H9 (cell line): ENCODE measurements at regions not wholly inside any gene's neighbourhood (a gene's known extent, or its start where the extent isn't known, plus 50 kb on each side); places are given as distances from the start of the nearest gene placed in this dataset.

Source experiments
- DNase-seq: peaks from one replicate; pipeline ENCODE4 v3.0.0-alpha.2; 2017
- H2AFZ ChIP-seq: one replicate; pipeline ENCODE4 v1.6.1; 2013; ENCODE audit warnings: mild to moderate bottlenecking, low read length, control low read depth, moderate library complexity
- H2AK5ac ChIP-seq: 2 replicates; pipeline ENCODE4 v1.6.1; 2013; ENCODE audit warnings: low read length, control low read depth, mixed read lengths; ENCODE audit not compliant: insufficient read length
- H2BK120ac ChIP-seq: one replicate; pipeline ENCODE4 v1.6.1; 2013; ENCODE audit warnings: low read depth, mild to moderate bottlenecking, low read length, control low read depth, inconsistent platforms; ENCODE audit not compliant: poor library complexity, severe bottlenecking
- H2BK12ac ChIP-seq: 2 replicates; pipeline ENCODE4 v1.6.1; 2013; ENCODE audit warnings: low read length, control low read depth, mixed read lengths, low read depth; ENCODE audit not compliant: insufficient read length
- H2BK15ac ChIP-seq: 2 replicates; pipeline ENCODE4 v1.6.1; 2013; ENCODE audit warnings: low read depth, low read length, control low read depth
- H2BK20ac ChIP-seq: one replicate; pipeline ENCODE4 v1.6.1; 2013; ENCODE audit warnings: low read depth, mild to moderate bottlenecking, low read length, control low read depth, inconsistent platforms; ENCODE audit not compliant: poor library complexity, severe bottlenecking
- H2BK5ac ChIP-seq: 2 replicates; pipeline ENCODE4 v1.6.1; 2013; ENCODE audit warnings: low read length, control low read depth, mixed read lengths; ENCODE audit not compliant: insufficient read length
- H3K14ac ChIP-seq: 2 replicates; pipeline ENCODE4 v1.6.1; 2013; ENCODE audit warnings: low read length, control low read depth; ENCODE audit not compliant: insufficient read depth
- H3K18ac ChIP-seq: 2 replicates; pipeline ENCODE4 v1.6.1; 2013; ENCODE audit warnings: low read depth, mild to moderate bottlenecking, mixed read lengths, low read length, control low read depth; ENCODE audit not compliant: insufficient read length
- H3K23ac ChIP-seq: 2 replicates; pipeline ENCODE4 v1.6.1; 2013; ENCODE audit warnings: low read length, control low read depth, mixed read lengths, low read depth; ENCODE audit not compliant: insufficient read length
- H3K23me2 ChIP-seq: 2 replicates; pipeline ENCODE4 v1.6.1; 2013; ENCODE audit warnings: low read depth, mild to moderate bottlenecking, mixed read lengths, low read length, control low read depth; ENCODE audit not compliant: insufficient read length, poor library complexity, severe bottlenecking
- H3K27ac ChIP-seq: 2 replicates; pipeline ENCODE4 v1.5.1; 2013; ENCODE audit warnings: low read length, control low read depth, mixed read lengths, low read depth; ENCODE audit not compliant: insufficient read length
- H3K27me3 ChIP-seq: 2 replicates; pipeline ENCODE4 v1.6.1; 2013; ENCODE audit warnings: low read length, control low read depth, inconsistent platforms; ENCODE audit not compliant: insufficient read depth
- H3K4ac ChIP-seq: 2 replicates; pipeline ENCODE4 v1.6.1; 2013; ENCODE audit warnings: low read depth, mild to moderate bottlenecking, control low read depth, inconsistent platforms, low read length, moderate library complexity
- H3K4me1 ChIP-seq: 2 replicates; pipeline ENCODE4 v1.6.1; 2013; ENCODE audit warnings: low read length, control low read depth, inconsistent platforms; ENCODE audit not compliant: insufficient read depth
- H3K4me2 ChIP-seq: 2 replicates; pipeline ENCODE4 v1.6.1; 2013; ENCODE audit warnings: low read length, control low read depth, mixed read lengths; ENCODE audit not compliant: insufficient read length, insufficient read depth
- H3K56ac ChIP-seq: 2 replicates; pipeline ENCODE4 v1.6.1; 2013; ENCODE audit warnings: low read depth, mild to moderate bottlenecking, mixed read lengths, low read length, control low read depth; ENCODE audit not compliant: insufficient read length
- H3K79me1 ChIP-seq: 2 replicates; pipeline ENCODE4 v1.6.1; 2013; ENCODE audit warnings: low read depth, mild to moderate bottlenecking, moderate library complexity, low read length, control low read depth, inconsistent platforms; ENCODE audit not compliant: insufficient read depth, poor library complexity, severe bottlenecking
- H3K79me2 ChIP-seq: 2 replicates; pipeline ENCODE4 v1.6.1; 2013; ENCODE audit warnings: low read length, control low read depth, inconsistent platforms; ENCODE audit not compliant: insufficient read depth
- H3K9ac ChIP-seq: 2 replicates; pipeline ENCODE4 v1.6.1; 2013; ENCODE audit warnings: low read length, control low read depth, mixed read lengths; ENCODE audit not compliant: insufficient read length; ENCODE audit errors: extremely low read depth
- H3K9me3 ChIP-seq: one replicate; pipeline ENCODE4 v1.6.1; 2013; ENCODE audit warnings: low read depth, low read length, inconsistent platforms; ENCODE audit not compliant: control insufficient read depth
- H3T11ph ChIP-seq: one replicate; pipeline ENCODE4 v1.6.1; 2013; ENCODE audit warnings: mild to moderate bottlenecking, low read length, control low read depth, inconsistent platforms
- H4K20me1 ChIP-seq: one replicate; pipeline ENCODE4 v1.6.1; 2013; ENCODE audit not compliant: control insufficient read depth, insufficient read length, insufficient read depth
- H4K5ac ChIP-seq: 2 replicates; pipeline ENCODE4 v1.6.1; 2013; ENCODE audit warnings: low read depth, mild to moderate bottlenecking, mixed read lengths, low read length, control low read depth; ENCODE audit not compliant: insufficient read length
- H4K8ac ChIP-seq: replicated peaks from 2 replicates; pipeline ENCODE4 v1.6.1; 2013; ENCODE audit warnings: low read length, control low read depth, mixed read lengths, low read depth; ENCODE audit not compliant: insufficient read length
- H4K91ac ChIP-seq: 2 replicates; pipeline ENCODE4 v1.6.1; 2013; ENCODE audit warnings: low read depth, mild to moderate bottlenecking, moderate library complexity, mixed read lengths, low read length, control low read depth; ENCODE audit not compliant: insufficient read length
- H3K27ac Mint-ChIP-seq, 3 experiments: 2 replicates in 2 of 3; 3 replicates in 1 of 3; pipeline ENCODE4 v1.8.0; 2020 to 2021; ENCODE audit warnings: mixed read lengths in 3 of 3, mild to moderate bottlenecking in 1 of 3, moderate library complexity in 1 of 3
- H3K27me3 Mint-ChIP-seq: 2 replicates; pipeline ENCODE4 v1.8.0; 2021; ENCODE audit warnings: low read depth, mild to moderate bottlenecking, moderate library complexity, mixed read lengths
- H3K36me3 Mint-ChIP-seq, 3 experiments: 2 replicates in 2 of 3; 3 replicates in 1 of 3; pipeline ENCODE4 v1.8.0; 2020 to 2021; ENCODE audit warnings: low read depth in 3 of 3, mixed read lengths in 3 of 3; ENCODE audit not compliant: insufficient read depth in 1 of 3
- H3K4me1 Mint-ChIP-seq, 2 experiments: 2 replicates each; pipeline ENCODE4 v1.8.0; 2020; ENCODE audit warnings: mixed read lengths in 2 of 2
- H3K4me3 Mint-ChIP-seq, 2 experiments: 2 replicates in 1 of 2; 3 replicates in 1 of 2; pipeline ENCODE4 v1.8.0; 2020 to 2021; ENCODE audit warnings: mild to moderate bottlenecking in 2 of 2, mixed read lengths in 2 of 2, moderate library complexity in 1 of 2
- H3K9me3 Mint-ChIP-seq, 2 experiments: 2 replicates in 1 of 2; 3 replicates in 1 of 2; pipeline ENCODE4 v1.8.0; 2020; ENCODE audit warnings: mild to moderate bottlenecking in 2 of 2, mixed read lengths in 2 of 2, moderate library complexity in 1 of 2
- WGBS: extraction: QIAGEN DNeasy Blood & Tissue Kit; methylation state at CpG from one replicate; pipeline ENCODE4 v1.1.7; 2013; ENCODE audit warnings: missing lambda C conversion rate, low lambda C conversion rate, mixed read lengths; ENCODE audit not compliant: insufficient read length; ENCODE audit errors: extremely low coverage; 5-methylcytosine and 5-hydroxymethylcytosine counted together
- TF ChIP-seq, protein P1 (sequence below): fragments of 200-600 bp; sonication (generic); conservative IDR thresholded peaks from 3 replicates; pipeline ENCODE4 v1.8.0; 2021; ENCODE audit warnings: antibody characterized with exemption, mild to moderate bottlenecking

DNA sequence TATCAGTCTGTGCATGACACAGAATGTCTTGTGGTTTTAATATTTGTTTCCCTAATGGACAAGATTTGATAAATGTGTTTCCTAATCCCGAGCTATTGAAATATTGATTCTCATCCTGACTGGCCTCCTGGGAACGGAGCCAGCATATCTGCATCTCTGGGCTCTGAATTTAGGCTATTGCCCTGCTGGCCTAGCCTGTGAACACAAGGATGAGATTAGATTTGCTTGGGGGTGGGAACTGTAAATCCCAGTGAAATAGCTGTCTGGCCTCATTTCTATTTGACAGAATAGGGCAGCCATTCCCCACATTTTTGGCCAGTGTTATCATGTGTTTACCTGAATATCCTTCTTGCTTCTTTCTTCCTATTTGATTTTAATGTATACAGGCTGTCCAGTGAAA is 198.4 kb upstream of the SOX4 start:
- H3K23ac ChIP-seq, result no peak overlapping the region
- H3K9me3 ChIP-seq, result no peaks in the 10 kb centered on the region
- H2BK15ac ChIP-seq, result no peak overlapping the region
- no peak overlapping the region for H4K5ac ChIP-seq
- no CpG with 5 or more reads among the region's 2 CpGs for WGBS
- DNase-seq, result no peak
- no peaks in the 10 kb centered on the region for H3K4me1 ChIP-seq
- no peaks in the 10 kb centered on the region for H3K79me2 ChIP-seq
- no peak overlapping the region for H2BK12ac ChIP-seq
- no peak overlapping the region for H3K9ac ChIP-seq
- H3T11ph ChIP-seq, result no peak overlapping the region
- no peaks in the 10 kb centered on the region for H3K9me3 Mint-ChIP-seq
- H3K4me2 ChIP-seq, result no peak overlapping the region
- H4K8ac ChIP-seq, result no peak overlapping the region
- no peak overlapping the region for H2AK5ac ChIP-seq
- H3K27me3 ChIP-seq, result no peaks in the 10 kb centered on the region
- no peaks in the 10 kb centered on the region for H3K36me3 Mint-ChIP-seq
- no peak overlapping the region for H3K4me3 Mint-ChIP-seq
- H3K56ac ChIP-seq, result no peak overlapping the region
- no peak overlapping the region for H3K27ac Mint-ChIP-seq
- no peak overlapping the region for H2AFZ ChIP-seq
- no peak overlapping the region for H2BK20ac ChIP-seq
- no peaks in the 10 kb centered on the region for H3K23me2 ChIP-seq
- no peak overlapping the region for H3K4ac ChIP-seq
- H3K27me3 Mint-ChIP-seq, result no peaks in the 10 kb centered on the region
- TF ChIP-seq, protein P1, sequence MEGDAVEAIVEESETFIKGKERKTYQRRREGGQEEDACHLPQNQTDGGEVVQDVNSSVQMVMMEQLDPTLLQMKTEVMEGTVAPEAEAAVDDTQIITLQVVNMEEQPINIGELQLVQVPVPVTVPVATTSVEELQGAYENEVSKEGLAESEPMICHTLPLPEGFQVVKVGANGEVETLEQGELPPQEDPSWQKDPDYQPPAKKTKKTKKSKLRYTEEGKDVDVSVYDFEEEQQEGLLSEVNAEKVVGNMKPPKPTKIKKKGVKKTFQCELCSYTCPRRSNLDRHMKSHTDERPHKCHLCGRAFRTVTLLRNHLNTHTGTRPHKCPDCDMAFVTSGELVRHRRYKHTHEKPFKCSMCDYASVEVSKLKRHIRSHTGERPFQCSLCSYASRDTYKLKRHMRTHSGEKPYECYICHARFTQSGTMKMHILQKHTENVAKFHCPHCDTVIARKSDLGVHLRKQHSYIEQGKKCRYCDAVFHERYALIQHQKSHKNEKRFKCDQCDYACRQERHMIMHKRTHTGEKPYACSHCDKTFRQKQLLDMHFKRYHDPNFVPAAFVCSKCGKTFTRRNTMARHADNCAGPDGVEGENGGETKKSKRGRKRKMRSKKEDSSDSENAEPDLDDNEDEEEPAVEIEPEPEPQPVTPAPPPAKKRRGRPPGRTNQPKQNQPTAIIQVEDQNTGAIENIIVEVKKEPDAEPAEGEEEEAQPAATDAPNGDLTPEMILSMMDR, result no peak
- no peak overlapping the region for H3K27ac ChIP-seq
- no peak overlapping the region for H4K91ac ChIP-seq
- no peak overlapping the region for H3K18ac ChIP-seq
- peaks cover 14 to 18% of the 10 kb centered on the region in 2 experiments for H3K4me1 Mint-ChIP-seq
- no peak overlapping the region for H2BK120ac ChIP-seq
- no peaks in the 10 kb centered on the region for H3K79me1 ChIP-seq
- H4K20me1 ChIP-seq, result no peaks in the 10 kb centered on the region
- no peak overlapping the region for H2BK5ac ChIP-seq
- H3K14ac ChIP-seq, result no peak overlapping the region
